Right lobe of liver (tissue), 6 donors: ENCODE measurements at regions not wholly inside any gene's neighbourhood (a gene's known extent, or its start where the extent isn't known, plus 50 kb on each side); places are given as distances from the start of the nearest gene placed in this dataset.

Experiments used
- ATAC-seq, 4 donors: fragments of 200-7000 bp; cut with Tn5 transposase; one replicate each; pipeline ENCODE4 v1.9.1; 2020; ENCODE audit warnings: mild to moderate bottlenecking in 4 of 4, moderate library complexity in 4 of 4
- DNase-seq, 3 donors: peaks; one replicate each; pipeline ENCODE4 v3.0.0-alpha.2; 2020
- H3K27ac ChIP-seq, 3 donors: fragments of 200-600 bp; one replicate each; pipeline ENCODE4 v1.8.0; 2022
- H3K27me3 ChIP-seq, 2 donors: fragments of 200-600 bp; one replicate each; pipeline ENCODE4 v1.8.0; 2022
- H3K36me3 ChIP-seq, 4 donors: fragments of 200-600 bp; sonication (generic) in 1 of 4; one replicate each; pipeline versions ENCODE4 v1.5.1 to v1.8.0; 2017 to 2022; ENCODE audit warnings: control low read depth in 1 of 4
- H3K4me1 ChIP-seq, 4 donors: fragments of 200-600 bp; sonication (generic) in 1 of 4; one replicate each; pipeline versions ENCODE4 v1.5.1 to v1.8.0; 2017 to 2022; ENCODE audit warnings: control low read depth in 1 of 4
- H3K4me3 ChIP-seq, 3 donors: fragments of 200-600 bp; one replicate each; pipeline ENCODE4 v1.8.0; 2022
- H3K9me3 ChIP-seq, 4 donors: fragments of 200-600 bp; sonication (generic) in 1 of 4; one replicate each; pipeline versions ENCODE4 v1.5.1 to v1.8.0; 2017 to 2022; ENCODE audit warnings: control low read depth in 1 of 4
- POLR2A ChIP-seq: fragments of 450-650 bp; IDR thresholded peaks from one replicate; pipeline ENCODE4 v1.6.1; 2017; ENCODE audit warnings: antibody characterized with exemption, mild to moderate bottlenecking
- WGBS: methylation state at CpG from one replicate; pipeline ENCODE4 v1.1.6; 2018; ENCODE audit warnings: low coverage, low lambda C conversion rate; ENCODE audit not compliant: insufficient coverage; ENCODE audit errors: missing lambda C conversion rate; 5-methylcytosine and 5-hydroxymethylcytosine counted together
- intact Hi-C, 2 donors: fragments of 100-400 bp; cut with DNase I; formaldehyde crosslinking; loops; one replicate each; pipeline versions ENCODE4 v1.11.2 to v1.14.1; 2022
- TF ChIP-seq, protein P1 (sequence below), 4 donors: fragments of 200-600 bp in 3 of 4; fragments of 450-650 bp in 1 of 4; IDR thresholded peaks; one replicate each; pipeline versions ENCODE4 v1.5.1 to v1.8.0; 2016 to 2022; ENCODE audit warnings: antibody characterized with exemption in 4 of 4, mild to moderate bottlenecking in 2 of 4
- donor health status: DM: no; HTN: yes; CAD: no.
- donor health status: DM: no; HTN: no; CAD: no.
- donor health status: DM: no; HTN: no; CAD: no.
- donor health status: DM: no; HTN: yes; CAD: no.
- donor health status: DM: no; HTN: yes; CAD: no.

DNA sequence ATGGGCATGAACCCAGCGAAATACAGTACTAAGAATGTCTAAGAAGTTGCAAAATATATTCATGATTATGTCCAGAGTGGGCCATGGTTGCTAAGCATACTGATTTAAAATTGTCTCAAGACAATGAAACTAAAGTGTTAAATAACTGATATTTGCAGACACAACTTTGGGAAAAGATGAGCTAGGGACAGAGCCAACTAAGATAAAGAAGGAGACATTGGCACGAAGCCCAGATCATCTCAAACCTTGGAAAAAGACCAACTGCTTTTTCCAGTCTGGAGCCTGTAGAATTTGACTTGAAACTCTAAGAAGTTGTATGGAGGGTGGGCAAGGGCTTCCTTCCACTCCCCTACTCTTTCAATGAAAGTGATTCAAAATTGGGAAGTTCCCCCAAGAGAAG, 108.5 kb upstream of the GLRA2 start:
- 11% methylated on average over 2 of the region's 2 CpGs for whole genome bisulfite sequencing
- Histone ChIP-seq H3K27me3 (no peaks in the 10 kb centered on the region), H3K4me3 (no peak overlapping the region), H3K4me1 (no peaks in the 10 kb centered on the region), H3K9me3 (peaks cover 0 to 3% (median 0%) of the 10 kb centered on the region in 4 donors), H3K27ac (no peak overlapping the region), H3K36me3 (no peaks in the 10 kb centered on the region)
- intact Hi-C loops, result no loop called here
- no peak for ATAC-seq
- no peak for DNase-seq
- no peak for TF ChIP-seq POLR2A
- TF ChIP-seq, protein P1, sequence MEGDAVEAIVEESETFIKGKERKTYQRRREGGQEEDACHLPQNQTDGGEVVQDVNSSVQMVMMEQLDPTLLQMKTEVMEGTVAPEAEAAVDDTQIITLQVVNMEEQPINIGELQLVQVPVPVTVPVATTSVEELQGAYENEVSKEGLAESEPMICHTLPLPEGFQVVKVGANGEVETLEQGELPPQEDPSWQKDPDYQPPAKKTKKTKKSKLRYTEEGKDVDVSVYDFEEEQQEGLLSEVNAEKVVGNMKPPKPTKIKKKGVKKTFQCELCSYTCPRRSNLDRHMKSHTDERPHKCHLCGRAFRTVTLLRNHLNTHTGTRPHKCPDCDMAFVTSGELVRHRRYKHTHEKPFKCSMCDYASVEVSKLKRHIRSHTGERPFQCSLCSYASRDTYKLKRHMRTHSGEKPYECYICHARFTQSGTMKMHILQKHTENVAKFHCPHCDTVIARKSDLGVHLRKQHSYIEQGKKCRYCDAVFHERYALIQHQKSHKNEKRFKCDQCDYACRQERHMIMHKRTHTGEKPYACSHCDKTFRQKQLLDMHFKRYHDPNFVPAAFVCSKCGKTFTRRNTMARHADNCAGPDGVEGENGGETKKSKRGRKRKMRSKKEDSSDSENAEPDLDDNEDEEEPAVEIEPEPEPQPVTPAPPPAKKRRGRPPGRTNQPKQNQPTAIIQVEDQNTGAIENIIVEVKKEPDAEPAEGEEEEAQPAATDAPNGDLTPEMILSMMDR (IDR thresholded peaks at IDR 0.05), result no peak

DNA sequence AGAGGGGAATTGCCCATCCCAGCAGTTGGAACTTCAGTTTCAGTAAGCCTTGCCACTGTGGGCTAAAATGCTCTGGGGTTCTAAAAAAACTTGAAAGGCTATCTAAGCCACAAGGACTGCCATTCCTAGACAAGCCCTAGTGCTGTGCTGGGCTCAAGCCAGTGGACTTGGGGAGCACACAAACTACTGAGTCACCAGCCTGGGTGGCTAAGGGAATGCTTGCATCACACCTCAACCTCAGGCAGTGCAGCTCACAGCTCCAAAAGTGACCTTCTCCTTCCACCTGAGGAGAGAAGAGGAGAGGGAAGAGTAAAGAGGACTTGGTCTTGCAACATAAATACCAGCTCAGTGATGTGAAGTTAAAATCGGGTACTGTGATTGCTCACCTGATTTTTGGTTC, 116.7 kb upstream of the GLRA2 start:
- intact Hi-C loops, result no loop called here
- H3K4me3 ChIP-seq, result no peak overlapping the region
- ATAC-seq (no peak), DNase-seq (no peak)
- H3K27ac ChIP-seq, result no peak overlapping the region
- no peaks in the 10 kb centered on the region for H3K4me1 ChIP-seq
- WGBS, result 20% methylated on average over 1 of the region's 1 CpG
- TF ChIP-seq POLR2A, result no peak
- TF ChIP-seq, protein P1 (IDR thresholded peaks at IDR 0.05), result no peak
- H3K27me3 ChIP-seq, result no peaks in the 10 kb centered on the region
- H3K36me3 ChIP-seq, result no peaks in the 10 kb centered on the region
- peaks cover 0 to 3% (median 0%) of the 10 kb centered on the region in 4 donors for H3K9me3 ChIP-seq

DNA sequence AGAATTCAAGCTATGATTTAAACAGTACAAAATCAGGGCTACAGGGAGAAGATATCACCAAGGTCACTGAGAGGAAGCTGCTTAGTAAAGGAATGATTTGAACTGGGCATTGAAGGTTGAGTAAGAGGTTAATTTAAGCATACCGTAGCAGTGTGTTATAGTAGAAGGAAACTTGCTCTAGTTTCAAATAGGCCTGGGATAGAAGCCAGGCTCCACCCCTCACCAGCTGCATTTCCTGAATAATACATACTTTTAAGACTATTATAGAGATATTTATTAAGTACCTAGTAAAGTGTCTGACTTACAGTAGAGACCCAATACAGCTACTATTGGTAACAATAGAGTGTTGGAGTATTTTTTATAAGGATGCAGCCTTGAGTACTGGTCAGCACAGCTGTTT, 118.0 kb upstream of the GLRA2 start:
- WGBS, result 41% methylated on average over 1 of the region's 1 CpG
- ATAC-seq, result no peak

DNA sequence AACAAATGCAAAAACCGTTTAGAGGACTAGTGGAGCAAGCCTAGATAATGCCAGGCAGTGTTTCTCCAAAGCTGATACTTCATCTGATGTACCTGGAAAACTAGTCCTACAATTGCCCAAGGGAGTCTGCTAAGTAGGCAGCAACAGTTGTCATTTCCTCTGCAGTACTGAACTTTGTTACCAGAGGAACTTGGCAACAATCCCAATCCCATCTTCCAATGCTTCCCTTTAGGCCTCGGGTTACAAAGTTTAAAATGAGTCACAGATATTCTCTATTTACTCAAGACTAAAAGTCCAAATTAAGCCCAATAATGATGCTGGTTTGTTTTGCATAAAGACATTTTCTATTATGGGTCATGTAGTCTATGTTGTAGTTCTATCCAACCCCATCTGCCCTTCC, 120.0 kb upstream of the GLRA2 start:
- H3K27me3 ChIP-seq, result no peaks in the 10 kb centered on the region
- 8% methylated on average over 2 of the region's 2 CpGs for WGBS
- intact Hi-C loops, result no loop called here
- H3K27ac ChIP-seq, result no peak overlapping the region
- TF ChIP-seq, protein P1 (IDR thresholded peaks at IDR 0.05), result no peak
- TF ChIP-seq POLR2A, result no peak
- DNase-seq (no peak), ATAC-seq (peak; percentile 45 to 92 (median 47))
- H3K4me1 ChIP-seq, result no peaks in the 10 kb centered on the region
- no peak overlapping the region for H3K4me3 ChIP-seq
- no peaks in the 10 kb centered on the region for H3K9me3 ChIP-seq
- no peaks in the 10 kb centered on the region for H3K36me3 ChIP-seq

More for the DNA sequence above, 118.0 kb upstream of the GLRA2 start:
- Histone ChIP-seq H3K27ac (no peak overlapping the region), H3K4me1 (no peaks in the 10 kb centered on the region), H3K4me3 (no peak overlapping the region), H3K36me3 (no peaks in the 10 kb centered on the region), H3K9me3 (no peaks in the 10 kb centered on the region), H3K27me3 (no peaks in the 10 kb centered on the region)
- TF ChIP-seq, protein P1 (IDR thresholded peaks at IDR 0.05), result no peak
- TF ChIP-seq POLR2A, result no peak
- DNase-seq, result no peak
- intact Hi-C loops, result no loop called here

DNA sequence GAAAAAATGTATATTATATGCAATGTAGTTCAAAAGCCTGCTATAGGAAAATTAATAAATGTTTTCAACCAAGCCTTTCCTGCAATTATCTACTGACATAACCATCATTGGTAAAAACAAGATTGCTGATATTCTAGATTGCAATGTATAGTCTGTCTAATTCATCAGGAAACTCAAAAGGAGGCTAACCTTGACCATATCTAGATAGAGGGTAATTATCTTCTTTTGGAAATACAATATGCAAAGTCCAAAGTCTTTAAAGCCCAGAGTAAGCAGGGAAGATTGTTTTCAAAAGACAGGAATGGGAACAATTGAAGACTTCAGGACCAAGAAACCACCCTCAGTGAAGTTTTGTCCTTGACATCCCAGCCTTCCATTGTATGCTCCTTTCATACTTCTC, 123.1 kb upstream of the GLRA2 start:
- ATAC-seq, result no peak
- Histone ChIP-seq H3K4me3 (no peak overlapping the region), H3K27ac (no peak overlapping the region), H3K36me3 (no peaks in the 10 kb centered on the region), H3K9me3 (no peaks in the 10 kb centered on the region), H3K4me1 (no peaks in the 10 kb centered on the region), H3K27me3 (no peaks in the 10 kb centered on the region)
- no peak for DNase-seq
- no peak for TF ChIP-seq POLR2A
- TF ChIP-seq, protein P1 (IDR thresholded peaks at IDR 0.05), result no peak
- intact Hi-C loops, result no loop called here
